GM21360 (cell line): ENCODE measurements at regions not wholly inside any gene's neighbourhood (a gene's known extent, or its start where the extent isn't known, plus 50 kb on each side); places are given as distances from the start of the nearest gene placed in this dataset.

Source experiments
- ATAC-seq: cut with Tn5 transposase; IDR thresholded peaks from one replicate; pipeline ENCODE4 v1.9.1; 2021; ENCODE audit warnings: mild to moderate bottlenecking, moderate library complexity; ENCODE audit not compliant: unreplicated experiment

GRCh38 chr3:117059067-117059955 is 349.7 kb downstream of the TUSC7 start:
- ATAC-seq: no peak

- ATAC-seq: no peak
These were observed 350.3 kb downstream of the TUSC7 start for GRCh38 chr3:117059956-117060270.

DNA sequence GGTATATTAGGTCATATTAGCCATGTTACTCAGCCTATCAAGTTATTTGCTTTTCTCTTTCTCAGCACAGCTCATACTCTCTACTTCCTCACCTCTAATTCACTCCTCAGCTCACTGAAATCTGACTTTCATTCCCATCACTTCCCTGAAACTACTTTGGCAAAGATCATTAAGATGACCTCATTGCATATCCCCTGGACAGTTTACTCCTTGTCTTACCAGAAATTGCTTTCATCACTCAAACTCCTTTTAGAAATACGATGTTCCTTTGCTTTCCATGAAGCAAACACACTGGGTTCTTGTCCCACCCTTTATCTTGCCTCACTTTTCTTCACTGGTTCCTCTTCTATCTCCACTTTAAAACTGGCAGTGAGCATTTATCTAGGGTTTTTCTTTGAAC is 354.4 kb downstream of the TUSC7 start:
- no peak for ATAC-seq

- no peak for ATAC-seq
These were observed 358.7 kb downstream of the TUSC7 start for GRCh38 chr3:117068301-117068700.

DNA sequence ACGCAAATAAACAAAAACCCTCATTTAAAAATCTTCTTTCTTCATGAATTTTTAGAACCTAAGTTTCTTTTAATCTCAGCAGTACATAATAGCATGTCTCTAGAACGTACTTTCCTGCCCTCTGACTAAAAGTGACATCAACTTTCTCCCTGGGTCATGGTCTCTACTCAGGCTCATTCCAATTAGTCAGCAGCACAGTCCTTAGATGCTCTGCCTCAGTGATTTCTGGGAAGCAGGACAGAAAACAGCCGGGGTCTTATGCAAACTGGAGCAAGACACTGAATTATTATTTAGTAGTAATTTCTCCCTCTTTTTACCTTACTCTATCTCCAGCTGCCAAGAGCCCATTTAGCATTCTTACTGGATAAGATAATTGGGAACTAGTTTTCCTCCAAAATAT is 365.2 kb downstream of the TUSC7 start:
- no peak for ATAC-seq

DNA sequence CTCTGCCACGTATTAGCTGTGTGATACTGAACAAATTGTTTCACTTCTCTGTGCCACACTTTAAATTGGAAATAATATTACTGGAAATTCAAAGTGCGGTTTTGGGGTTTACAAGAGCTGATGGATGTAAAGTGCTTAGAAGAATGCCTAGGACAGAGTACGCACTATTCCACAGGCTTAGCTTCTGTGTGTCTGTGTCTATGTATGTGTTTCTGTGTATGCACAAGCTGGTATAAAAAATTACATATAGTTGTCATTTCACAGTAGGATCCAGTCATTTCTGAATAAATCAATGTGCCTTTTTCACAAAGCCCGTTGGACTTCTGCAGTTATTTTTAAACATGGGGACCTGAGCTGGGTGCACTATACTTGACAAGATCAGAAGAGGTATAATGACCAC is 370.4 kb downstream of the TUSC7 start:
- no peak for ATAC-seq

GRCh38 chr3:117080872-117081271 is 371.3 kb downstream of the TUSC7 start:
- ATAC-seq: no peak

DNA sequence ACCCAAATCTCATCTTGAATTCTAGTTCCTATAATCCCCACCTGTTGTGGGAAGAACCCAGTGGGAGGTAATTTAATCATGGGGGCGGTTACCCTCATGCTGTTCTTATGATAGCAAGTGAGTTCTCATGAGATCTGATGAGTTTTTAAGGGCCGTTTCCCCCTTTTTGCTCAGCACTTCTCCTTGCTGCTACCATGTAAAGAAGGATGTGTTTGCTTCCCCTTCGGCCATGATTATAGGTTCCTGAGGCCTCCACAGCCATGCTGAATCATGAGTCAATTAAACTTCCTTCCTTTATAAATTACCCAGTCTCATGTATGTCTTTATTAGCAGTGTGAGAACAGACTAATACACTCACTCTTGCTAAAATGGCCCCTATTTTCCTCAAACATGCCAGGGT is 374.7 kb downstream of the TUSC7 start:
- no peak for ATAC-seq

- ATAC-seq: no peak
These were observed 375.2 kb downstream of the TUSC7 start for GRCh38 chr3:117084739-117085270.

- ATAC-seq: no peak
These were observed 382.1 kb downstream of the TUSC7 start for GRCh38 chr3:117091676-117092075.

DNA sequence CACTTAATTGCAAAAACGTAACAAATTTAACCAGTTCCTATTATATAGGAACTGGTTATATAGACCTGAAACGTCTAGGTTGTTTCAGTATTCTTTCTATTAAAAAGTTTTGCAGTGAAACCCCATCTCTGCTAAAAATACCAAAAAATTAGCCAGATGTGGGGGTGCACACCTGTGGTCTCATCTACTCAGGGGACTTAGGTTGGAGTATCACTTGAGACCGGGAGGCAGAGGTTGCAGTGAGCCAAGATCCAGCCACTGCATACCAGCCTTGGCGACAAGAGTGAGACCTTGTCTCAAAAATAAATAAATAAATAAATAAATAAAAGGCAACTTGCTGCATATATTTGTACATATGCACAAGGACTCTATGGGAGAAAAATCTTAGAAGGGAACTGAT is 387.0 kb downstream of the TUSC7 start:
- no peak for ATAC-seq

- ATAC-seq: no peak
These were observed 387.8 kb downstream of the TUSC7 start for GRCh38 chr3:117097351-117097750.

GRCh38 chr3:117101697-117102096 is 392.1 kb downstream of the TUSC7 start:
- no peak for ATAC-seq

GRCh38 chr3:117102426-117102825 is 392.8 kb downstream of the TUSC7 start:
- ATAC-seq: no peak

GRCh38 chr3:117103675-117104074 is 394.1 kb downstream of the TUSC7 start:
- no peak for ATAC-seq

DNA sequence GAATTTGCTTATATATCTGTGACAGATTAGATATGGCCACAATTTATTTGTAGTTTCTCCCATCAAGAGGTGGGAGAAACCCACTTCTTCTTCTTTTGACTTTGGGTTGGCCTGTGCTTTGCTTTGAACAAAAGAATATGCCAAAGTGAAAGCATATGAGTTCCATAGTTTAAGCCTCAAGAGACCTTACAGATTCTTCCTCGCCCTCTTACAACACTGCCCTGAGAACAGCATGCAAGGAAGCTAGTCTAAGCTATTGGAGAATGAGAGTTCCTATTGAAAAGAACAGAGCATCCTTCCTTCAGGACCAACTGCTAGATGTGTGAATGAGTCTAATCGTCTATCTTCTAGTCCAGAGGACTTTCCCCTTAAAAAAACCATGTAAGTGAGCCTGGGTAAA is 394.8 kb downstream of the TUSC7 start:
- ATAC-seq: no peak

DNA sequence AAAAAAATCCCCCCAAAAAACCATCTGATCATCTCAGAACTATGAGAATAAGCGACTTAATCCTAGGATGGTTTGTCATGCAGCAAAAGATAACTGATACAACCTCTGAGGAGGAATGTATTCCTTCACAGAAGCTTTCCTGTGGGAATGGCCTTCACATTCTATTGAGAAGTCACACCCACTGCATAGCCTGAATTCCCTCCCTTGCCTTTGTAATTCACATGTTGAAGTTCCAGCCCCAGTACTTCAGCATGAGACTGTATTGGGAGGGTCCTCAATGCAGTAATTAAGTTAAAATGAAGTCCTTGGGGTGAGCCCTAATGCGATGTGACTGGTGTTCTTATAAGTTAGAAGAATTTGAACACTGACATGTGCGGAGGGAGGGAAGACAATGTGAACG is 395.2 kb downstream of the TUSC7 start:
- no peak for ATAC-seq

DNA sequence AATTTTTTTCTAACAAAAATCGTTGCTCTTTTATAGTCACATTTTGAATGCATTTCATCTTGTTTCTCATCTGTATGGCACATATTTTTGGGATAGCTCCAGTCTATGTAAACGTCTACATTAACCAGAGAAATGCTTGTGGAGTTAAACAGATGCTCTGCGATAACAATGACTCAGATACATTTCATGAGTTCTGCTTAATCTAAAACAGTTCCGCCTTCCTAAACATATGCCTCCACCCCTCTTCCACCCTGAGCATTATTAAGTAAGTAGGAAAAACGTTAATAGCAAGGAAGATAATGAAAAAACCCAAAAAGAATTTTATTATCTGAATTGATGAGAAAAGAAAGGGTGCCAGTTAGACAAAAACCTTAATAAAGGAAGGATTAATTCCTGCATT is 396.1 kb downstream of the TUSC7 start:
- no peak for ATAC-seq

DNA sequence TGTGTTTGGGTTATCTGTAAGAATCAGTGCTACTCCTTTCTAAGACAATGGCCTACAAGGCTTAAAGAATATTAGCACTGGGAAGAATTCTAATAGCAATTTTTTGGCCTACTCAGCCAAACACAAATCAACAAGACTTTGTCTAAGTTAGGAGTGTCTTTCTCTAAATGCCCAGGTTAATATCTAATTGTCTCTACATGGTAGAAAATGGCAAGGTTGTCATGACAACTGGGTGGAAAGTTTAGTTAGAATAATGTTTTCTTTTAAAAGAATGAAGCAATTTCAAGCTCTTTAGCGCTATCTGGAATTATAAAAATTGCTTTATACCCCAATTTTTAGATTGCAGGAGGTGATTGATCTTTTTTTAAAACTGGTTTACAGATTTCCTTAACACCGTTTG is 396.8 kb downstream of the TUSC7 start:
- no peak for ATAC-seq

DNA sequence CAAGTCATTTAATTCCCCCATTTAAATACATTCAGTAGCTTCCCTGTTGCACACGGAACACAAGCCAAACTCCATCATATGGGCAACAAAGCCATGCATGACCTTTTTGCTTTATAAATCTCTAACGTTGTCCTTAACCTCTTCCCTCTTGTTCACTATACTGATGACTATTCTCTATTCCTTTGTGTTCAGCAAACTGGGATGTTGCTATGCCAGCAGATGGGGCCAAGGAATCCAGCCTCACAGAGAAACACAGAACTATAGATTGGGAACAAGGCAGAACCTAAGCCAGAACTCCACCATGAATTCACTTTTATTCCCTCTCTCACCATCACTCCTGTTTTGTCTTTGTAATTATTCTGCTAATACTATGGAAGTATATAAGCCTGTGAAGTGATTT is 398.4 kb downstream of the TUSC7 start:
- ATAC-seq: no peak

DNA sequence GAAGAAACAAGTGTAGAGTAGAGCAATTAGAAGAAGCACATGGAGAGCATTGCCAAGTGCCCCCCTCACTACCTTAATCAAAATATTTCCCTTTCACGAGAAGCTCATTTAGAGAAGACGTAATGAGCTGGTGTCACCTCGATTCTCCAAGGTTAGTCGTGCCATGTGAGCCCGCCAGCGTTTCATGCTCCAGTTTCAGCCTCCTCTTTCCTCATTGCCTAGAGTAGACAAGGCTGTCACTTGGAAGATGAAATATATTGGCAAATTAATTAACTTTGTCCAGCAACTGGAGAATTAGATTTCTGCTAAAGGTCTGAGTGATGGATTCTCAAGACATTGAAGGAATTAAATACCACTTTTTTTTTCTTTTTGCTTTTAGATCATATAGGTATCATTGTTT is 399.6 kb downstream of the TUSC7 start:
- ATAC-seq: no peak

- no peak for ATAC-seq
These were observed 405.1 kb downstream of the TUSC7 start for GRCh38 chr3:117114517-117115265.
